ENCODE measurements at regions not wholly inside any gene's neighbourhood (a gene's known extent, or its start where the extent isn't known, plus 50 kb on each side); places are given as distances from the start of the nearest gene placed in this dataset.

- no peak overlapping the region for H3K27ac ChIP-seq
Measured at GRCh38 chr1:38787041-38787440, 72.5 kb downstream of the RRAGC start.

GRCh38 chr1:38786040-38786436 is 73.5 kb downstream of the RRAGC start:
- H3K4me1 ChIP-seq = peaks cover 73% of the 10 kb centered on the region
- no peaks in the 10 kb centered on the region for H3K27me3 ChIP-seq
- peak overlapping the region; percentile 86 for H3K4me2 ChIP-seq
- TF ChIP-seq Cebpa-rat (IDR thresholded peaks at IDR 0.05) = no peak
- no peaks in the 10 kb centered on the region for H3K36me3 ChIP-seq
- no peaks in the 10 kb centered on the region for H4K20me1 ChIP-seq
- no peak overlapping the region for H3K4me3 ChIP-seq
- no peak overlapping the region for H3K9ac ChIP-seq
- no peak overlapping the region for H3K27ac ChIP-seq
- no peaks in the 10 kb centered on the region for H3K9me3 ChIP-seq

More at GRCh38 chr1:38787041-38787440, 72.5 kb downstream of the RRAGC start:
- H3K36me3 ChIP-seq = no peaks in the 10 kb centered on the region
- TF ChIP-seq Cebpa-rat (IDR thresholded peaks at IDR 0.05) = no peak
- no peak overlapping the region for H3K4me3 ChIP-seq
- H3K4me2 ChIP-seq = no peak overlapping the region
- H3K27me3 ChIP-seq = no peaks in the 10 kb centered on the region
- H3K9me3 ChIP-seq = no peaks in the 10 kb centered on the region
- H4K20me1 ChIP-seq = no peaks in the 10 kb centered on the region
- H3K4me1 ChIP-seq = peaks cover 63% of the 10 kb centered on the region
- H3K9ac ChIP-seq = no peak overlapping the region

- Histone ChIP-seq H4K20me1 (no peaks in the 10 kb centered on the region), H3K9me3 (no peaks in the 10 kb centered on the region), H3K36me3 (no peaks in the 10 kb centered on the region), H3K4me1 (peaks cover 79% of the 10 kb centered on the region), H3K27ac (peak overlapping the region; percentile 75), H3K4me2 (peak overlapping the region; percentile 86), H3K27me3 (no peaks in the 10 kb centered on the region), H3K9ac (no peak overlapping the region), H3K4me3 (no peak overlapping the region)
- no peak for TF ChIP-seq Cebpa-rat (IDR thresholded peaks at IDR 0.05)
Measured at GRCh38 chr1:38785285-38786039, 74.1 kb downstream of the RRAGC start.

GRCh38 chr1:38784452-38785284 is 74.9 kb downstream of the RRAGC start:
- no peak overlapping the region for H3K4me3 ChIP-seq
- H3K4me2 ChIP-seq = peak overlapping the region; percentile 86
- no peak overlapping the region for H3K9ac ChIP-seq
- no peaks in the 10 kb centered on the region for H3K27me3 ChIP-seq
- H3K9me3 ChIP-seq = no peaks in the 10 kb centered on the region
- no peaks in the 10 kb centered on the region for H4K20me1 ChIP-seq
- H3K27ac ChIP-seq = peak overlapping the region; percentile 75
- no peaks in the 10 kb centered on the region for H3K36me3 ChIP-seq
- H3K4me1 ChIP-seq = peaks cover 80% of the 10 kb centered on the region
- TF ChIP-seq Cebpa-rat (IDR thresholded peaks at IDR 0.05) = no peak

- Histone ChIP-seq H3K4me3 (peak overlapping the region; percentile 55), H3K36me3 (no peaks in the 10 kb centered on the region), H3K9ac (peak overlapping the region; percentile 52; the same call in 1 of the 2 replicates), H3K9me3 (no peaks in the 10 kb centered on the region), H3K27me3 (no peaks in the 10 kb centered on the region), H3K4me1 (peaks cover 80% of the 10 kb centered on the region), H3K27ac (peak overlapping the region; percentile 75), H4K20me1 (no peaks in the 10 kb centered on the region), H3K4me2 (peak overlapping the region; percentile 86)
- no peak for TF ChIP-seq Cebpa-rat (IDR thresholded peaks at IDR 0.05)
Measured at GRCh38 chr1:38783640-38784229, 75.8 kb downstream of the RRAGC start.

GRCh38 chr1:38781872-38782617 is 77.5 kb downstream of the RRAGC start:
- Histone ChIP-seq H3K27ac (peak overlapping the region; percentile 75), H4K20me1 (no peaks in the 10 kb centered on the region), H3K9ac (peak overlapping the region; percentile 30; the same call in 1 of the 2 replicates), H3K4me1 (peaks cover 95% of the 10 kb centered on the region), H3K27me3 (no peaks in the 10 kb centered on the region), H3K4me3 (no peak overlapping the region), H3K9me3 (no peaks in the 10 kb centered on the region), H3K36me3 (no peaks in the 10 kb centered on the region), H3K4me2 (peak overlapping the region; percentile 86)
- TF ChIP-seq Cebpa-rat (IDR thresholded peaks at IDR 0.05) = no peak

- Histone ChIP-seq H3K4me1 (peaks cover 100% of the 10 kb centered on the region), H3K36me3 (no peaks in the 10 kb centered on the region), H3K27ac (no peak overlapping the region; the same call in 1 of the 2 replicates), H3K4me3 (no peak overlapping the region), H3K9me3 (no peaks in the 10 kb centered on the region), H3K27me3 (no peaks in the 10 kb centered on the region), H4K20me1 (no peaks in the 10 kb centered on the region), H3K9ac (no peak overlapping the region), H3K4me2 (peak overlapping the region; percentile 86; the same call in 1 of the 2 replicates)
- TF ChIP-seq Cebpa-rat (IDR thresholded peaks at IDR 0.05) = no peak
Measured at GRCh38 chr1:38780133-38780532, 79.4 kb downstream of the RRAGC start.

- Histone ChIP-seq H3K27ac (no peak overlapping the region), H3K9me3 (no peaks in the 10 kb centered on the region), H3K4me1 (peaks cover 99% of the 10 kb centered on the region), H4K20me1 (no peaks in the 10 kb centered on the region), H3K4me3 (no peak overlapping the region), H3K9ac (no peak overlapping the region), H3K4me2 (peak overlapping the region; percentile 86; the same call in 1 of the 2 replicates), H3K27me3 (no peaks in the 10 kb centered on the region), H3K36me3 (no peaks in the 10 kb centered on the region)
- TF ChIP-seq Cebpa-rat (IDR thresholded peaks at IDR 0.05) = no peak
Measured at GRCh38 chr1:38779491-38779890, 80.1 kb downstream of the RRAGC start.

- H3K9me3 ChIP-seq = no peaks in the 10 kb centered on the region
- peaks cover 96% of the 10 kb centered on the region for H3K4me1 ChIP-seq
- H3K36me3 ChIP-seq = no peaks in the 10 kb centered on the region
- TF ChIP-seq Cebpa-rat (IDR thresholded peaks at IDR 0.05) = no peak
- 0 out of 2 replicates have a peak overlapping the region, but pooled peaks have one; percentile 85 for H3K27ac ChIP-seq
- H4K20me1 ChIP-seq = no peaks in the 10 kb centered on the region
- no peak overlapping the region for H3K4me3 ChIP-seq
- no peak overlapping the region for H3K9ac ChIP-seq
- H3K4me2 ChIP-seq = peak overlapping the region; percentile 26; the same call in 1 of the 2 replicates
- H3K27me3 ChIP-seq = no peaks in the 10 kb centered on the region
Measured at GRCh38 chr1:38778521-38778920, 81.1 kb downstream of the RRAGC start.

Data from BLaER1 (cell line).